Right lobe of liver (tissue), 4 donors: ENCODE measurements at regions not wholly inside any gene's neighbourhood (a gene's known extent, or its start where the extent isn't known, plus 50 kb on each side); places are given as distances from the start of the nearest gene placed in this dataset.

Source experiments
- CTCF ChIP-seq, 4 donors: fragments of 200-600 bp in 3 of 4; fragments of 450-650 bp in 1 of 4; IDR thresholded peaks; one replicate each; pipeline versions ENCODE4 v1.5.1 to v1.8.0; 2016 to 2022; ENCODE audit warnings: antibody characterized with exemption in 4 of 4, mild to moderate bottlenecking in 2 of 4
- POLR2A ChIP-seq: fragments of 450-650 bp; IDR thresholded peaks from one replicate; pipeline ENCODE4 v1.6.1; 2017; ENCODE audit warnings: antibody characterized with exemption, mild to moderate bottlenecking
- donor health status: DM: no; HTN: no; CAD: no.
- donor health status: DM: no; HTN: no; CAD: no.
- donor health status: DM: no; HTN: yes; CAD: no.

GRCh38 chr9:26527931-26528330 is 364.7 kb downstream of the CAAP1 start:
- TF ChIP-seq CTCF (IDR thresholded peaks at IDR 0.05) (no peak), POLR2A (no peak)
